ENCODE measurements at regions not wholly inside any gene's neighbourhood (a gene's known extent, or its start where the extent isn't known, plus 50 kb on each side); places are given as distances from the start of the nearest gene placed in this dataset.

GRCh38 chr16:6249863-6250262 is 1082.8 kb upstream of the RBFOX1 start:
- no peak overlapping the region for H3K27ac ChIP-seq (ENCODE audit: low read depth, low read length)
- no peaks in the 10 kb centered on the region for H4K20me1 ChIP-seq (ENCODE audit: insufficient read depth)
- no peaks in the 10 kb centered on the region for H3K36me3 ChIP-seq (ENCODE audit: control insufficient read depth in 1 of 2, insufficient read depth in 2 of 2, low read length in 2 of 2)
- DNase-seq (ENCODE audit: low read depth, low spot score) (no peak), ATAC-seq (no peak)
- H3K27me3 ChIP-seq (ENCODE audit: insufficient read depth, low read length) = no peaks in the 10 kb centered on the region
- no peak overlapping the region for H3K4me3 ChIP-seq (replicated peaks in 1 of 2; ENCODE audit: low read depth in 1 of 2, low read length in 2 of 2)
- no peak overlapping the region for H3K9ac ChIP-seq (ENCODE audit: low read length)
- no peaks in the 10 kb centered on the region for H3K9me2 ChIP-seq (ENCODE audit: insufficient read depth)
- ChIA-PET CTCF (no interaction called here), POLR2A (no interaction called here), RAD21 (ENCODE audit: low non-redundant PET in 1 of 2, low total read pairs in 2 of 2, uncharacterized antibody in 2 of 2, unreplicated experiment in 2 of 2) (no interaction called here)
- no peak overlapping the region for H3K4me2 ChIP-seq (ENCODE audit: low read length)
- no peaks in the 10 kb centered on the region for H3K4me1 ChIP-seq (ENCODE audit: control insufficient read depth in 1 of 2, insufficient read depth in 2 of 2, low read length in 2 of 2)
- no peaks in the 10 kb centered on the region for H3K9me3 ChIP-seq (ENCODE audit: control insufficient read depth in 1 of 2, insufficient read depth in 1 of 2, low read depth in 1 of 2, low read length in 2 of 2)
- intact Hi-C loops (cut with micrococcal nuclease) = no loop called here
- BruUV-seq (replicated peaks) = no TSS peak
- H3K79me2 ChIP-seq (ENCODE audit: insufficient read depth, low read length) = no peaks in the 10 kb centered on the region
- H2AFZ ChIP-seq (ENCODE audit: low read depth, low read length, poor library complexity, severe bottlenecking) = no peak overlapping the region
- TF ChIP-seq EGR1 (IDR thresholded peaks at IDR 0.05; ENCODE audit: low read depth) (no peak), YY1 (IDR thresholded peaks at IDR 0.05; ENCODE audit: extremely low read depth, insufficient replicate concordance, low read depth, low read length) (no peak), JUND (IDR thresholded peaks at IDR 0.05) (no peak), SP1 (IDR thresholded peaks at IDR 0.05; ENCODE audit: low read depth) (no peak), FOSL1 (IDR thresholded peaks at IDR 0.05; ENCODE audit: low read depth) (no peak), EZH2 (IDR thresholded peaks at IDR 0.05) (no peak), MAX (IDR thresholded peaks at IDR 0.05) (no peak), SIN3A (IDR thresholded peaks at IDR 0.05; ENCODE audit: low read depth) (no peak)

DNA sequence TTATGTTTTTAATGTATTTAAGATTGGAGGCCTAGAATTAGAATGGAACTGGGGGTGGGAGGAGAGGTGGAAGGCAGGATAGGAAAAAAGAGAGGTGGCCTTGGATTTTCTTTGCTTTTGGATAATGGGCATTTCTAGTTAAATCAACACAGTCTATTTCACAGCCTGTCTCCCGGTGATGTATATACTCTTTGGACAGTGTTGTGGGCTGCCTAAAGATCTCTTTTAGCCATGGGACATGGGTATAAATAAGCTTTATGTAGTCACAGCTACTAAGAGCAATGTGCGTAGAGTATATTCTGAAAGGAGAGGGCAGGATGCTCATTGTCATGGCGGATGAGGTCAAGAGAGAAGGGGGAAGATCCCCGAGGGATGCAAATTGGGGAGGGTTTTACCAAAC is 1084.4 kb upstream of the RBFOX1 start:
- no peak for TF ChIP-seq EGR1 (IDR thresholded peaks at IDR 0.05; ENCODE audit: low read depth)
- Histone ChIP-seq H3K9ac (ENCODE audit: low read length) (no peak overlapping the region), H3K9me3 (ENCODE audit: control insufficient read depth in 1 of 2, insufficient read depth in 1 of 2, low read depth in 1 of 2, low read length in 2 of 2) (no peaks in the 10 kb centered on the region), H3K36me3 (ENCODE audit: control insufficient read depth in 1 of 2, insufficient read depth in 2 of 2, low read length in 2 of 2) (no peaks in the 10 kb centered on the region), H3K4me3 (replicated peaks in 1 of 2; ENCODE audit: low read depth in 1 of 2, low read length in 2 of 2) (no peak overlapping the region), H3K4me2 (ENCODE audit: low read length) (no peak overlapping the region), H3K79me2 (ENCODE audit: insufficient read depth, low read length) (no peaks in the 10 kb centered on the region), H4K20me1 (ENCODE audit: insufficient read depth) (no peaks in the 10 kb centered on the region), H3K4me1 (ENCODE audit: control insufficient read depth in 1 of 2, insufficient read depth in 2 of 2, low read length in 2 of 2) (no peaks in the 10 kb centered on the region), H3K9me2 (ENCODE audit: insufficient read depth) (no peaks in the 10 kb centered on the region), H2AFZ (ENCODE audit: low read depth, low read length, poor library complexity, severe bottlenecking) (no peak overlapping the region), H3K27ac (ENCODE audit: low read depth, low read length) (no peak overlapping the region), H3K27me3 (ENCODE audit: insufficient read depth, low read length) (no peaks in the 10 kb centered on the region)
- ATAC-seq (no peak), DNase-seq (ENCODE audit: low read depth, low spot score) (no peak)
- ChIA-PET RAD21 (ENCODE audit: low non-redundant PET in 1 of 2, low total read pairs in 2 of 2, uncharacterized antibody in 2 of 2, unreplicated experiment in 2 of 2) (no interaction called here), POLR2A (no interaction called here), CTCF (no interaction called here)
- no TSS peak for BruUV-seq (replicated peaks)
- intact Hi-C loops (cut with micrococcal nuclease) = no loop called here
